Neutrophil (primary cell): ENCODE measurements at regions not wholly inside any gene's neighbourhood (a gene's known extent, or its start where the extent isn't known, plus 50 kb on each side); places are given as distances from the start of the nearest gene placed in this dataset.

ENCODE experiments used
- H3K27ac ChIP-seq: fragments of 200-600 bp; sonication (generic); 2 replicates; pipeline ENCODE4 v1.5.1; 2016; ENCODE audit warnings: mild to moderate bottlenecking, moderate library complexity
- H3K27me3 ChIP-seq: fragments of 200-600 bp; sonication (generic); 2 replicates; pipeline ENCODE4 v1.6.0; 2016; ENCODE audit warnings: mild to moderate bottlenecking
- H3K36me3 ChIP-seq: fragments of 200-600 bp; sonication (generic); 2 replicates; pipeline ENCODE4 v1.5.1; 2017
- H3K4me1 ChIP-seq, 2 experiments: fragments of 200-600 bp in 1 of 2; sonication (generic) in 1 of 2; 1 replicate in 1 of 2; 2 replicates in 1 of 2; pipeline versions ENCODE4 v1.5.1 to v1.6.1; 2013 to 2016; ENCODE audit warnings: low read depth in 1 of 2, low read length in 1 of 2, mild to moderate bottlenecking in 1 of 2, moderate library complexity in 1 of 2; ENCODE audit not compliant: control insufficient read depth in 1 of 2, insufficient read depth in 1 of 2
- H3K4me3 ChIP-seq, 2 experiments: fragments of 200-600 bp in 1 of 2; sonication (generic) in 1 of 2; 1 replicate in 1 of 2; 2 replicates in 1 of 2; pipeline ENCODE4 v1.5.1; 2013 to 2016; ENCODE audit warnings: low read depth in 1 of 2, low read length in 1 of 2, mild to moderate bottlenecking in 1 of 2, moderate library complexity in 1 of 2
- H3K9me3 ChIP-seq: fragments of 200-600 bp; sonication (generic); 2 replicates; pipeline ENCODE4 v1.5.1; 2016
- CTCF ChIP-seq: fragments of 200-600 bp; sonication (generic); IDR thresholded peaks from 2 replicates; pipeline ENCODE4 v1.5.1; 2016; ENCODE audit warnings: antibody characterized with exemption

- no peak overlapping the region for H3K27ac ChIP-seq
- no peak for TF ChIP-seq CTCF
- no peak overlapping the region for H3K4me3 ChIP-seq
- no peaks in the 10 kb centered on the region for H3K36me3 ChIP-seq
- H3K9me3 ChIP-seq: no peaks in the 10 kb centered on the region
- H3K4me1 ChIP-seq: peaks cover 14 to 19% of the 10 kb centered on the region in 2 experiments
- no peaks in the 10 kb centered on the region for H3K27me3 ChIP-seq
Measured at GRCh38 chr3:72050048-72050632, 265.2 kb upstream of the PROK2 start.

DNA sequence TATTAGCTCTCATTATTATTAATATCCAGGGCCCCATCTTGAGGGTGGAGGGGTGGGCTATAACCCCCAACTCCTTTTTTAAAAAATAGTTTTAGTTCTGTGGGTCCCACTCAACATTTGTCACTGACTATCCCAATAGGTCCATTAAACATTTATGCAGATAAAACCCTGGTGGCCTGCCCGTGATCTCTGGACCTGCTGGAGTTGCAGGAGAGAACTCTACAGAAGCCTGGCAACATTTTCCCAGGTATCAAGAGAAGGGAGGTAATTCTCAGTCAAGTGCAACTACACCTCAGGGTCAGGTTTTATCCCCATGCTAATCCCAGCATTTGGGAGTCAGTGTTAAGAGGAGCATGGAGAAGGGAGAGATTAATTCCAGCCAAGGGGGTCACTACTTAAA, 264.4 kb upstream of the PROK2 start:
- Histone ChIP-seq H3K4me3 (no peak overlapping the region), H3K27ac (no peak overlapping the region), H3K9me3 (no peaks in the 10 kb centered on the region), H3K27me3 (no peaks in the 10 kb centered on the region), H3K36me3 (no peaks in the 10 kb centered on the region), H3K4me1 (peaks cover 17 to 23% of the 10 kb centered on the region in 2 experiments)
- no peak for TF ChIP-seq CTCF

DNA sequence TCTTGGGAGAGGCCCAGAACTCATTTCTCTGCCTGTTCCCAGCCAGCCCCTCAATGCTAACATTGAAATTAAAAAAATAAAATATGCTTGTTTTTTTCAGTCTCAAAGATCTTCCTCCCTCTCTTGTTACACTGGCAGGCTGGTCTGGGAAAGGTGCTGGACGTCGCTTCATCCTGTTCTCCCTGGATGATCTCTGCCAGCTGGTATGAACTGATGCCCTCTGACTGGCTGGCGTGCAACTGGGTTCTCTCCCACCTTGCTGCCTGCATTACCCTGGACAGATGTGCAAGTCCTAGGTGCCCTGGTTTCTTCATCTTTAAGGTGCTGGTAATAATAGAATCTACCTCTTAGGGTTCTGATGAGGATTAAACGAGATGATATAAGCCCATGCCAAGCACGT, 263.9 kb upstream of the PROK2 start:
- TF ChIP-seq CTCF: no peak
- Histone ChIP-seq H3K36me3 (no peaks in the 10 kb centered on the region), H3K27me3 (no peaks in the 10 kb centered on the region), H3K4me1 (peaks cover 21 to 27% of the 10 kb centered on the region in 2 experiments), H3K9me3 (no peaks in the 10 kb centered on the region), H3K27ac (peak overlapping the region; percentile 60), H3K4me3 (no peak overlapping the region)

DNA sequence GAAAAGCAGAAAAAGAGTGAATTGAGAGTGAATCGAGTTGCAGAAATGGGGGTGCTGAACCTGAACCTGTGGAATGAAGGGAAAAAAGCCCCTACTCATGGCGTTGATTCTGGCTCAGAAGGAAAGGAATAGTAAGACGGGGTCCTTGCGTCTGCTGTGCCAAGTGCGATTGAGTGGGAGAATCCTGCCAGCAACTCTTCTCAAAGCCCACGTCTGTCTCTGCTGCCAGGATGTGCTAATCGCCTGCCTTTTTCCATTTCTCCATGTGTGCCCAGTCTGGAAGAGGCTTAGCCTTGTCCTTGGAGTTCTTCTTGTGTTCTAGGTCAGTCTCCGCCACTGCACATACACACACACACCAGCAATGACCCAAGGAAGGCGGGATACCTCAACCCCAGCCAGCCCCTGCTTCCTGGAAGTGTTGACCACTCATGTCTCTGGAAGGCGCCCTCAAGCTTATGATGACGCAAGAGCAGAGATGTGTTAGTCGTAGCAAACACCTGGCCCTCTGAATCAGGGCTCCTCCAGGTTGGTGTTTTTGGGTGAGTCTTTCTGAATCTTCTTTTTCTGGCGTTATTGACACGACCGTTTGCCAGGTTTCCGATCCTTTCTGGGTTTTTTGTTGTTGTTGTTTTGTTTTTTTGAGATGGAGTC, 262.4 kb upstream of the PROK2 start:
- Histone ChIP-seq H3K36me3 (no peaks in the 10 kb centered on the region), H3K9me3 (no peaks in the 10 kb centered on the region), H3K4me1 (peaks cover 36 to 42% of the 10 kb centered on the region in 2 experiments), H3K27ac (no peak overlapping the region), H3K4me3 (no peak overlapping the region), H3K27me3 (no peaks in the 10 kb centered on the region)
- TF ChIP-seq CTCF: no peak

DNA sequence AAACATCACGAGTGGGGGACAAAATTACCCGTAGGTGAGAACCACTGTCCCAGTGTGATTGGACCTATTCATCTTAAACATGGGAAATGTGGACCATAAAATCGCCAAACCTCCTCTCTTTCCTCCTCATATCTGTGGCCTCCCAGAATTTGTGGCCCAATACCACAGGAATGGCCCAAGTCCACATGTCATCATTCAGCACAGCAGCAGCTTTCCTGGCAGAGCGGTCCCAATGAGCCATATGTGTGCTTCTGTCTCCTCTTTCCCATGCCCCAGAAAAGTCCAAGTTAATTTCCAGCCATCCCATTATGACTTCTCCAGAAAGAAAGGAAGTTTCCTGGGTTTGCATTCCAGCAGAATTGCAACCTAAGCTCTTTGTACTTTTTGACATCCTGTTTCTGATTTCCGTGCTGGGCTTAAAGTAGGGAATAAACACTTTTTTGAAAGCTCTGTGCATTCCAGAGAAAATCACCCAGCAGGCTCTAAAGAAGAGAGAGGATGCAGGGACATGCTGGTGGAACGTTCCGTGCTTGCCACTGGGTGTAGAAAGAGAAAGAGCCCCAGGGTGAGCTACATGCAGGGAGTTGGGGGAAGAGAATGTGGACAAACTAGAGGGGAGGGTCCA, 259.4 kb upstream of the PROK2 start:
- Histone ChIP-seq H3K4me1 (peaks cover 44 to 50% of the 10 kb centered on the region in 2 experiments), H3K27me3 (no peaks in the 10 kb centered on the region), H3K36me3 (no peaks in the 10 kb centered on the region), H3K27ac (peak overlapping the region; percentile 87), H3K9me3 (no peaks in the 10 kb centered on the region), H3K4me3 (peak overlapping the region in 1 of 2 experiments; percentile 22)
- TF ChIP-seq CTCF: no peak
